ENCODE measurements at regions not wholly inside any gene's neighbourhood (a gene's known extent, or its start where the extent isn't known, plus 50 kb on each side); places are given as distances from the start of the nearest gene placed in this dataset.

- TF ChIP-seq, protein P1, sequence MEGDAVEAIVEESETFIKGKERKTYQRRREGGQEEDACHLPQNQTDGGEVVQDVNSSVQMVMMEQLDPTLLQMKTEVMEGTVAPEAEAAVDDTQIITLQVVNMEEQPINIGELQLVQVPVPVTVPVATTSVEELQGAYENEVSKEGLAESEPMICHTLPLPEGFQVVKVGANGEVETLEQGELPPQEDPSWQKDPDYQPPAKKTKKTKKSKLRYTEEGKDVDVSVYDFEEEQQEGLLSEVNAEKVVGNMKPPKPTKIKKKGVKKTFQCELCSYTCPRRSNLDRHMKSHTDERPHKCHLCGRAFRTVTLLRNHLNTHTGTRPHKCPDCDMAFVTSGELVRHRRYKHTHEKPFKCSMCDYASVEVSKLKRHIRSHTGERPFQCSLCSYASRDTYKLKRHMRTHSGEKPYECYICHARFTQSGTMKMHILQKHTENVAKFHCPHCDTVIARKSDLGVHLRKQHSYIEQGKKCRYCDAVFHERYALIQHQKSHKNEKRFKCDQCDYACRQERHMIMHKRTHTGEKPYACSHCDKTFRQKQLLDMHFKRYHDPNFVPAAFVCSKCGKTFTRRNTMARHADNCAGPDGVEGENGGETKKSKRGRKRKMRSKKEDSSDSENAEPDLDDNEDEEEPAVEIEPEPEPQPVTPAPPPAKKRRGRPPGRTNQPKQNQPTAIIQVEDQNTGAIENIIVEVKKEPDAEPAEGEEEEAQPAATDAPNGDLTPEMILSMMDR (IDR thresholded peaks at IDR 0.05) = no peak
- no peak for TF ChIP-seq POLR2A (IDR thresholded peaks at IDR 0.05)
Measured at GRCh38 chr2:144133936-144134665, 385.8 kb downstream of the ZEB2 start.
